ENCODE measurements at regions not wholly inside any gene's neighbourhood (a gene's known extent, or its start where the extent isn't known, plus 50 kb on each side); places are given as distances from the start of the nearest gene placed in this dataset.
A peak's percentile ranks its signal among the peaks of the same experiment; 100 is the strongest.

DNA sequence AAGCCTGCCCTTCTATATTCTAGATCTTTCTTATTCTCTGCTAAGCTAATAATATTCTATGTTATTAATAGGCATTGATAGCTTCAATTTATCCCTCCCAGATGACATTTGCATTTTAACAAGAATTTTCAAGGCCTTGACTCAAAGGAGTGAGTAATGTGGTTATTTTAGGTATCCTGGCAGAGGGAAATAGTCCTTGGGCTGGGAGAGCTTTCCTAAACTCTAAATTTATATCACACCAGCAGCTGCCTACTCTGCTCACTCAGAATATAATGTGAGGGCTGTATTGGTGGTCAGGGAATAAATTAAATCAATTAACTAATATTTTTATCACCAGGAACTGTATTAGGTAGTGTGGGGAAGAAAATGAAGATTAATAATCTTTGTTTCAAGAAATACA, 74.8 kb upstream of the ADAM23 start:
- DNase-seq (ENCODE audit: low spot score) = no peak

DNA sequence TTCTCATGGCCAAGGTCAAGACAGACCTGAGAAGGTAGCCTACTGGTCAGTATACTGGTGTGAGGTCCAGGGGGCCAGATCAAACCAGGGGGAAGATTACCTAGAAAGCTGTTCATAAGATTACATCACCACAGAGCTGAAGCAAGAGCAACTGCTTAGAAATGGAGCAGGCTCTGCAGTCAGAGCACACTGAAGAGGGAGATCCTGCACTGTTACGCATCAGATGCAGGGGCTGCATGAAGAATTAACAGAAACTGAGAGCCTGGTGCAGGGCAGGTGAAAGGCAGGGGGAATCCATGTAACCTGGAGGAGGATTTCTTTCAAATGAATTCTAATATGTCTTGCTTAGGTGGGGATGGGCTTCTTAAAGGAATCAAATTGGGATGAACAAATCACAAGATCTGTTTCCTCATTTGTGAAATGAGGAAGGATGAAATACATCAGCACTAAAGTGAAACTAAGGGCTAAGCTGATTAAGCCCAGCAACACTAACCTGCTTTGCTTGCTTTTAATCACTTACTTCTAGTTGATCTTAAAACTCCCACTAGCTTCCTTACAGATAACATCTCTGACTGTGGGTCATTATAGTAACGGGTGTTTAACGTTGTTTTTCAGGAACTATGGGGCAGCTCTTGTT, 74.3 kb upstream of the ADAM23 start:
- no peak for DNase-seq (ENCODE audit: low spot score)

DNA sequence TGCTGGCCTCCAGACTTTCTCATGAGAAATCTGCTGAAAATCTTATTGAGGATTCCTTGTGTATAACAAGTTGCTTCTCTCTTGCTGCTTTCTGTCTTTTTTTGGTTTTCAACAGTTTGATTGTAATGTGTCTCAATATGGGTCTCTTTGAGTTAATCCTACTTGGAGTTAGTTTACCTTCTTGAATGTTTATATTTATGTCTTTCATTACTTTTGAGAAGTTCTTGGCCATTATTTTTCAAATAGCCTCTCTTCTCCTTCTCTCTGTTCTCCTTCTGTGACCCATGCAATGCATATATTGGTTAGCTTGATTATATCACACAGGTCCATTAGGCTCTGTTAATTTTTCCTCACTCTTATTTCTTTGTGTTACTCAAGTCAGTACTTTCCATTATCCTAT, 67.4 kb upstream of the ADAM23 start:
- no peak for DNase-seq (ENCODE audit: low spot score)

DNA sequence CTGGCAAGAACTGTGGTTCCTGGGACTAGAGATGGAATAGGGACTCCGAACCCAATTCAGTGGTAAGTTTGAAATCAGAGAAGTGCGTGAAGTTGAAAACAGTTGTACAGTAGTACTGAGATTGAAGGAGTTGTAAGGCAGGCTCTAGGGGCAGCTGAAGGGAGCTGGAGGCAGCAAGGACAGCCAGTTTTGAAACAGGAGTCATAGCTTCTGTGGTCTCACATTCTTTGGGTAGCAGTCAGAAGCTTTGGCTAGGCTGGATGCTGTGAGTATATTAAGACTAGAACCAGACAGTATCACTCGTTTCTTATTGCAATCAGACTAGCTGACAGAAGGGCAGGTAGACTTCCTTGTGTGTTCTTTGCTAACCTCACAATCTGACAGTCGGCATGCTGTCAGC, 64.5 kb upstream of the ADAM23 start:
- no peak for DNase-seq (ENCODE audit: low spot score)

- DNase-seq (ENCODE audit: low spot score) = no peak
These were observed 64.1 kb upstream of the ADAM23 start for GRCh38 chr2:206379266-206379665.

DNA sequence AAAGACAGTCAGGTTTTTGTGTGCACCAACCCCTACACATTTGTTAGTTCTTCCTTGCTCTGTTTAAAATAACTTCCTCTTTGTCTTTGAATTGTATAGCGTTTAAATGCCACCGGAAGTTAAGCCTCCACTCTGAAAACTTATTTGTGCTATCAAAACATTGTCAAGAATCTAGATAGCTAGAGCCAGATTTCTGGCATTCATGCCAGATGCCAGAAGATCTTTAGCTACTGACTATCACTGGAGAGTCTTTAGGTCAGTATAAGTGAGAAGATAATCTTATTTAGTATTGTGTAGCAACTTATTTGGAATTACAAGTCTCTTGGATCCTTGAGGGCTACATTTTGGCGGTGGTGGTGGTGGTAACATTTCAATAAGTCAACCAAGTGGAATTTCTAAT, 63.4 kb upstream of the ADAM23 start:
- no peak for DNase-seq (ENCODE audit: low spot score)

- DNase-seq (ENCODE audit: low spot score) = no peak
These were observed 61.5 kb upstream of the ADAM23 start for GRCh38 chr2:206381881-206382280.

DNA sequence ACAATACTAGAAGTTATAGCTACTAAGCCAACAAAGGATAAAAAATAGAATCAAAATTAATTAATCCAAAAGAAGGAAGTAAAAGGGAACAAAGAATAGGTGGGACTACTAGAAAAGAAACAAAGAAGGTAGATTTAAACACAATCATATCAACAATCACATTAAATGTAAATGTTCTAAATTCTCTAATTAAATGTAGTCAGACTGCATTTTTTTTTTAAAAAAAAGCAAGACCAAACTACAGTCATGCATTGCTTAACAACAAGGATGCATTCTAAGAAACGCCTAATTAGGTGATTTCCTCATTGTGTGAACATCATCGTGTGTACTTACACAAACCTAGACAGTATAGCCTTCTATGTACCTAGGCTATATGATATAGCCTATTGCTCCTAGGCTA, 59.7 kb upstream of the ADAM23 start:
- no peak for DNase-seq (ENCODE audit: low spot score)

DNA sequence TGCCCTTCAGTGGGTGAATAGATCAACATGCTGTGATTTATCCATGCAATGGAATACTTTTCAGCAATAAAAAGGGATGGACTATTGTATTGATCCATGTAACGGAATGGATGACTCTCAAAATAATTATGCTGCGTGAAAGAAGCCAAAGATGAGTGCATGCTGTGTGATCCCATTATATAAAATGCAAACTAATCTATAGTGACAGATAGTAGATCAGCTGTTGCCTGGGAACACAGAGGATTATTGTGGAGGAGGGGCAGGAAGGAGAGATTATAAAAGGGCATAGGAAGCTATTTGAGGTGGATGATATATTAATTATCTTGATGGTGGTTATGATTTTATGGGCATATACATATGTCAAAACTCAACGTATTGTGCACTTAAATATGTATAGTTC, 55.5 kb upstream of the ADAM23 start:
- DNase-seq (ENCODE audit: low spot score) = no peak

GRCh38 chr2:206388698-206389097, 54.6 kb upstream of the ADAM23 start:
- no peak for DNase-seq (ENCODE audit: low spot score)

- DNase-seq (ENCODE audit: low spot score) = no peak
These were observed 54.2 kb upstream of the ADAM23 start for GRCh38 chr2:206389164-206389563.

- no peak for DNase-seq (ENCODE audit: low spot score)
These were observed 53.2 kb upstream of the ADAM23 start for GRCh38 chr2:206390181-206390580.

- peak; percentile 19 for DNase-seq (ENCODE audit: low spot score)
These were observed 51.2 kb upstream of the ADAM23 start for GRCh38 chr2:206392118-206392517.
